ENCODE measurements at regions not wholly inside any gene's neighbourhood (a gene's known extent, or its start where the extent isn't known, plus 50 kb on each side); places are given as distances from the start of the nearest gene placed in this dataset.

DNA sequence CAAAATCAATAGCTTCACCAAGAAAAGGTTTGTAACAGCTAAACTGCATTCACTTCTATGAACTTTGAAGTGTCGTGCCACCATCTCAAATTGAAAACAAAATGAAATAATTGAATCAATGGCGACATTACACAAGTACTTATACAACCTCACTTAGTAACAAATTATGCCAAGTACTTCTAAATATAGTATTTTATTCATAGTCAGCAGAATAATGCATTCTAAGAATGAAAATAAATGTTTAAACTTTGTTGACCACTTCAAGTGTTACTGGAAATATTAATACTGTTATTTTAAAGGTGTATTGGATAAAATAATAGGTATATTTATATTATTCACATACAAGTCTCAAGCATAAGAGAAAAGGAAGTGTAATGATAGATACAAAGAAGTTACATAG is 280.1 kb upstream of the HTR1E start:
- TF ChIP-seq, protein P1, sequence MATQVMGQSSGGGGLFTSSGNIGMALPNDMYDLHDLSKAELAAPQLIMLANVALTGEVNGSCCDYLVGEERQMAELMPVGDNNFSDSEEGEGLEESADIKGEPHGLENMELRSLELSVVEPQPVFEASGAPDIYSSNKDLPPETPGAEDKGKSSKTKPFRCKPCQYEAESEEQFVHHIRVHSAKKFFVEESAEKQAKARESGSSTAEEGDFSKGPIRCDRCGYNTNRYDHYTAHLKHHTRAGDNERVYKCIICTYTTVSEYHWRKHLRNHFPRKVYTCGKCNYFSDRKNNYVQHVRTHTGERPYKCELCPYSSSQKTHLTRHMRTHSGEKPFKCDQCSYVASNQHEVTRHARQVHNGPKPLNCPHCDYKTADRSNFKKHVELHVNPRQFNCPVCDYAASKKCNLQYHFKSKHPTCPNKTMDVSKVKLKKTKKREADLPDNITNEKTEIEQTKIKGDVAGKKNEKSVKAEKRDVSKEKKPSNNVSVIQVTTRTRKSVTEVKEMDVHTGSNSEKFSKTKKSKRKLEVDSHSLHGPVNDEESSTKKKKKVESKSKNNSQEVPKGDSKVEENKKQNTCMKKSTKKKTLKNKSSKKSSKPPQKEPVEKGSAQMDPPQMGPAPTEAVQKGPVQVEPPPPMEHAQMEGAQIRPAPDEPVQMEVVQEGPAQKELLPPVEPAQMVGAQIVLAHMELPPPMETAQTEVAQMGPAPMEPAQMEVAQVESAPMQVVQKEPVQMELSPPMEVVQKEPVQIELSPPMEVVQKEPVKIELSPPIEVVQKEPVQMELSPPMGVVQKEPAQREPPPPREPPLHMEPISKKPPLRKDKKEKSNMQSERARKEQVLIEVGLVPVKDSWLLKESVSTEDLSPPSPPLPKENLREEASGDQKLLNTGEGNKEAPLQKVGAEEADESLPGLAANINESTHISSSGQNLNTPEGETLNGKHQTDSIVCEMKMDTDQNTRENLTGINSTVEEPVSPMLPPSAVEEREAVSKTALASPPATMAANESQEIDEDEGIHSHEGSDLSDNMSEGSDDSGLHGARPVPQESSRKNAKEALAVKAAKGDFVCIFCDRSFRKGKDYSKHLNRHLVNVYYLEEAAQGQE (IDR thresholded peaks at IDR 0.05; ENCODE audit: insufficient replicate concordance, low read depth) = no peak
- TF ChIP-seq GABPA (IDR thresholded peaks at IDR 0.05; ENCODE audit: low read depth) (no peak), POLR2AphosphoS5 (IDR thresholded peaks at IDR 0.05; ENCODE audit: low read depth) (no peak), SPI1 (IDR thresholded peaks at IDR 0.05; ENCODE audit: borderline replicate concordance, low read depth) (no peak)
- TF ChIP-seq, protein P2, sequence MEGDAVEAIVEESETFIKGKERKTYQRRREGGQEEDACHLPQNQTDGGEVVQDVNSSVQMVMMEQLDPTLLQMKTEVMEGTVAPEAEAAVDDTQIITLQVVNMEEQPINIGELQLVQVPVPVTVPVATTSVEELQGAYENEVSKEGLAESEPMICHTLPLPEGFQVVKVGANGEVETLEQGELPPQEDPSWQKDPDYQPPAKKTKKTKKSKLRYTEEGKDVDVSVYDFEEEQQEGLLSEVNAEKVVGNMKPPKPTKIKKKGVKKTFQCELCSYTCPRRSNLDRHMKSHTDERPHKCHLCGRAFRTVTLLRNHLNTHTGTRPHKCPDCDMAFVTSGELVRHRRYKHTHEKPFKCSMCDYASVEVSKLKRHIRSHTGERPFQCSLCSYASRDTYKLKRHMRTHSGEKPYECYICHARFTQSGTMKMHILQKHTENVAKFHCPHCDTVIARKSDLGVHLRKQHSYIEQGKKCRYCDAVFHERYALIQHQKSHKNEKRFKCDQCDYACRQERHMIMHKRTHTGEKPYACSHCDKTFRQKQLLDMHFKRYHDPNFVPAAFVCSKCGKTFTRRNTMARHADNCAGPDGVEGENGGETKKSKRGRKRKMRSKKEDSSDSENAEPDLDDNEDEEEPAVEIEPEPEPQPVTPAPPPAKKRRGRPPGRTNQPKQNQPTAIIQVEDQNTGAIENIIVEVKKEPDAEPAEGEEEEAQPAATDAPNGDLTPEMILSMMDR (IDR thresholded peaks at IDR 0.05; ENCODE audit: insufficient read depth, low read length) = no peak
- H3K27me3 ChIP-seq (ENCODE audit: insufficient read depth, poor library complexity, severe bottlenecking) = no peaks in the 10 kb centered on the region
- no peak overlapping the region for H3K27ac ChIP-seq (replicated peaks)
- no peak for DNase-seq (ENCODE audit: low read depth in 1 of 2, low spot score in 1 of 2)
- no peak overlapping the region for H3K4me3 ChIP-seq (replicated peaks; ENCODE audit: insufficient read depth, low read length)

DNA sequence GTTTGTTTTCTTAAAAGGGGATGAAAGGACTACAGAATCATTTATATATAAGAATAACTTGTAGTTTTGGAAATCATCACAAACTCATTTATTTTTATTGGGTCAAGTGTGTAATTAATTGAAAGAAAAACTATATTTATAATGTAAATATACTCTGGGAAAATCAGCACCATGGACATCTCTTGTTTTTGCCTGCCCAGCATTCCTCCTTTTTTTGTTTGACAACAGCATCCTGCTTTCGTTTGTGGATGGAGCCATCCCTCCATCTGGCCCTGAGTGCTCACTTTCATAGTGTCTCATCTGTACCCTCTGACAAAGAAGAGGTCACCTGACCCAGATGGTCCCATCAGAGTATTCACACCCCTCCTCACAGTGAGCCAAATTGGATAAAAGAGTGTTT is 308.2 kb upstream of the HTR1E start:
- no peak for DNase-seq (ENCODE audit: low read depth in 1 of 2, low spot score in 1 of 2)
- H3K27me3 ChIP-seq (ENCODE audit: insufficient read depth, poor library complexity, severe bottlenecking) = no peaks in the 10 kb centered on the region
- no peak overlapping the region for H3K4me3 ChIP-seq (replicated peaks; ENCODE audit: insufficient read depth, low read length)
- TF ChIP-seq POLR2AphosphoS5 (IDR thresholded peaks at IDR 0.05; ENCODE audit: low read depth) (no peak), SPI1 (IDR thresholded peaks at IDR 0.05; ENCODE audit: borderline replicate concordance, low read depth) (no peak)
- TF ChIP-seq, protein P1 (IDR thresholded peaks at IDR 0.05; ENCODE audit: insufficient replicate concordance, low read depth) = peak; percentile 71
- H3K27ac ChIP-seq (replicated peaks) = no peak overlapping the region

DNA sequence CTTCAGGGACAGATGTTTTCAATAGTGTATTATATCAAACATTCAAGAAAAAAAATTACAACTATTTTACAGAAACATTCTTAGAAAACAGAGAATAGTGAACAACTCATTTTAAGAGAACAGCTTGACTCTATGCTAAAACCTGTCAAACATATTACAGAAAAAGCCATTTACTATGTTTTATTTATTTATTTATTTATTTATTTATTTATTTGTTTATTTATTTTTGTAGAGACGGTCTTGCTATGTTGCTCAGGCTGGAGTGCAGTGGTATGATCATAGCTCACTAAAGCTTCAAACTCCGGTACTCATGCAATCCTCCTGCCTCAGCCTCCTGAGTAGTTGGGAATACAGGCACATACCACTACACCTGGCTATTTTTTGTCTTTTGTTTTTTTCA is 317.9 kb upstream of the HTR1E start:
- no peak overlapping the region for H3K4me3 ChIP-seq (replicated peaks; ENCODE audit: insufficient read depth, low read length)
- no peak for DNase-seq (ENCODE audit: low read depth in 1 of 2, low spot score in 1 of 2)
- no peak for TF ChIP-seq GABPA (IDR thresholded peaks at IDR 0.05; ENCODE audit: low read depth)
- no peak for TF ChIP-seq SPI1 (IDR thresholded peaks at IDR 0.05; ENCODE audit: borderline replicate concordance, low read depth)
- TF ChIP-seq, protein P2 (IDR thresholded peaks at IDR 0.05; ENCODE audit: insufficient read depth, low read length) = no peak
- no peak for TF ChIP-seq POLR2AphosphoS5 (IDR thresholded peaks at IDR 0.05; ENCODE audit: low read depth)
- TF ChIP-seq, protein P1 (IDR thresholded peaks at IDR 0.05; ENCODE audit: insufficient replicate concordance, low read depth) = no peak
- H3K27ac ChIP-seq (replicated peaks) = no peak overlapping the region
- no peaks in the 10 kb centered on the region for H3K27me3 ChIP-seq (ENCODE audit: insufficient read depth, poor library complexity, severe bottlenecking)
